Activated naive CD4-positive, alpha-beta T cell treated with anti-CD3 and anti-CD28 coated beads, Interleukin-2, amount 50 U/mL, for 16 hours (primary cell): ENCODE measurements at regions not wholly inside any gene's neighbourhood (a gene's known extent, or its start where the extent isn't known, plus 50 kb on each side); places are given as distances from the start of the nearest gene placed in this dataset.
"Not testable (repeated sequence)": the region's sequence is repeated elsewhere in the genome, so short reads cannot be mapped to it uniquely, and the experiment has no call there.

Source experiments
- DNase-seq: peaks from one replicate; pipeline ENCODE4 v3.0.0-alpha.2; 2020

DNA sequence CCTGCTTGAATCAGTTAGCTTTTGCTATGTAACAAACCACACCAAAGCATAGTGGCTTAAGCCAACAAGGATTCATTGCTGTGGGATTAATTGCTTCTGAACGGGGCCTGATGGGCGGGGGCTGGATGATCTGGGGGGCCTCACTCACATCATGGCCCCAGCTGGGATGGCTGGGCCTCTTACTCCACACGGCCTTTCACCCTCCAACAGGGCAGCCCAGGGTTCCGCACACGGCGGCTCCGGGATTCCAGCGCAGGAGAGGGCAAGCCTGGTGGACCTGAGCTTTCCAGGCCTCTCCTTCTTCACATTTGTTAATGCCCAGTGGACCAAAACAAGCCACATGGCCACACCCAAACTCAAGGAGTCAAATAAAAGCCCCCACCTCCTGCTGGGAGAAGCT is 86.3 kb upstream of the PHLPP1 start:
- no peak for DNase-seq

DNA sequence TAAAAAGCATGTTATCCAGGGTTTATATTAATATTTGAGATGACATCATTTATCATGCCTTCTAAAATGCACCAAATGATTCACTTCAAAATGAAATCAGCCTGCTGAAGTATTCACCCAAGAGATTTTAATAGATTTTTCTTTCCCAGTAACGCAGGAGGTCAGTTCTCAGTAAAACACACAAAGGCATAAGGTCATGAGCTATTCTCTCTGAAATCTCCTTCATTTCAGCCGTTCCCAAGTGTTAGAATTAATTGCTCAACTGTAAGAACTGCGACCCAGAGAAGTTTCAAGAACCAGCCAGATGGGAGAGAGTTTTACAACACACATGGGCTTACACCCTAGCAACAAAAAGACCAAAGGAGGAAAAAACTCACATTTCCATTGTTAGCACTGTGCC is 84.2 kb upstream of the PHLPP1 start:
- DNase-seq = no peak

DNA sequence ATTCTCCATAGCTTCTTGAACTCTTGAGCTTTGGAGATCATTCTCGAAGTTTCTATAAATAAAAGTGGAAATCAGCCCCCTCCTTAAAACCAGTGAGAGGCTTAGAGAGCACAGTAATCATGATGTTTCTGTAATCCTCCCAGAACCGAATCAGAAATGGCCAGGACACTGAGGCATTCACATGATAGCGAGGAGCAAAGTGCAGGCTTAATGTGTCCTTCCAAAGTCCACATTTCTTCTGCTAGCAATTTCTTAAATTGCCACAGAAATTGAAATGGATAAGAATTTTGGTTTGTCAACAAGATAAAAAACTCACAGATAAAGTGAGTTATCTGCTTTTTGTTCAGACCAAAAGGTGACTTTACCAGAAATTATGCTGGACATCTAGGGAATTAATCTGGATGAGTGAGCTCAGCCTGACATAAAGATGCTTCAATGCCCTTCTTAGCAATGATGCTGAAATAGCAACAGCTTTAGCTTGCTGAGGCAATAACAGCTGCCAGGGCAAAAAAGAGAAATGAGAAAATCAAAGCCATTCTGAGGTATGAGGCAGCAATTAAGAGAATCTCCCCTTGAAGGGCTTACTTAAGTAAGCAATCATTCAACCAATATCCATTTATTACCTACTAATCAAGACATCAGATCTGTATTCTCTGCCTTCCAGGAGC is 82.4 kb upstream of the PHLPP1 start:
- no peak for DNase-seq

DNA sequence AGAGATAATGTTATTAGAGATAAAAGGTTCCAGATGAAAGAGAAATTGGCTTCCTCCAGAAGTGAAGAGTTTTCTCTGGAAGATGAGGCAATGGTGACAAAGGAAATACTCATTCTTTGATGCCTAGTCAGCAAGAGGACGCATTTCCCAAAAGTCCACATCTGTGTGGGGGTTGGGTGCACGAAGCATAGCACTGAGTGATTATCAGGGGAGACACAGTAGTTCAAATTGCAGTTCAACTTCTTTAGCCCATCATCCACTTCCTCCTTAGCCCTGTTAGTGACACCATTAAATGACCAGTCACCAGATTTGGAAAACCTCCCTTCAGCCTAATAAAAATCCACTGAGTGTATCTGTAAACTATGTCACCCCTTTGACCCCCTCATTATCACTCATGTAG is 80.9 kb upstream of the PHLPP1 start:
- DNase-seq = no peak

DNA sequence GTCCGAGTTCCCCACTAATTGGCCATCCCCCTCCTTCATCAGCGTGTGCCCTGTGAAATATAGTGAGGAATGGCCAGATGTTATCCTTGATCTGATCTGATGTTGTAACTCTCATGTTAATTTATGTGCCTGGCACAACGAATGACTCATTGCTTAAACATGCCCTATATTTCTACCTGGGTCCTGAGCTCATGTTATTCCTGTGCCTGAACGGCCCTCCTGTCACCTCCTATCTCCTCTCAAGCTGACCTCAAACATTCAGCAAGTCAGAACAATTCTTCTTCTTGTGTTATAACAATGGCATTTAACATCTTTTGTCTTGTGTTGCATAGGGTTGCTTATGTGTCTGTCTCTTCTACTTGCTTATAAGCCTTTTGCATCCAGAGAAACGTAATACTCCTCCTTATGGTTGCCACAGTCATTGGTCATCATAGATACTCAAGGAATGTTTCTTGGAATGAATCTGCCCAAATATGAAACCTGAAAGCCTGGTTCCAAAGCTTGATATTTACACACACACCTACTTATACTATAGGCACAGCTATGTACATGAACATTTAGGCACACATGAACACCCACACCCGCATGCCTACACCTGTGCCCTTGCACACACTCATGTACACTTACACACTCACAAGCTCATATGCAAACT is 80.2 kb upstream of the PHLPP1 start:
- DNase-seq = no peak

DNA sequence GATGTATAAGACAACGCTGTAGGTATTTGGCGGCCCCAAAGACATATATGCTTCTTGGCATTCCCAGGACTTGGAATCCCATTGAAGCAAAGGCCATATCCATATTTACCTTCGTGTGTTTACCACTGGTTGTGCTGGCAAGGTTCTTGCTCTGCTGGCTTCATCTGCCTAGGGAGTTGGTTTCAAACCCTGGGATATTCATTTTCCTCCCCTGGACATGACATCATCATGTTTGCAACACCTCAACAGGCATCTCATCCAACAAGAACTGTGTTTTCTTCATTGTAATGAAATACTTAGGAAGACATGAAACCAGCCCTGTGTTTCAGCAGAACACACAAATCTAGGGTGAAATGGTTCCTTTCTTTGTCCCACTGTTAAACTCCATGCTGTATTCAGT is 77.9 kb upstream of the PHLPP1 start:
- no peak for DNase-seq

DNA sequence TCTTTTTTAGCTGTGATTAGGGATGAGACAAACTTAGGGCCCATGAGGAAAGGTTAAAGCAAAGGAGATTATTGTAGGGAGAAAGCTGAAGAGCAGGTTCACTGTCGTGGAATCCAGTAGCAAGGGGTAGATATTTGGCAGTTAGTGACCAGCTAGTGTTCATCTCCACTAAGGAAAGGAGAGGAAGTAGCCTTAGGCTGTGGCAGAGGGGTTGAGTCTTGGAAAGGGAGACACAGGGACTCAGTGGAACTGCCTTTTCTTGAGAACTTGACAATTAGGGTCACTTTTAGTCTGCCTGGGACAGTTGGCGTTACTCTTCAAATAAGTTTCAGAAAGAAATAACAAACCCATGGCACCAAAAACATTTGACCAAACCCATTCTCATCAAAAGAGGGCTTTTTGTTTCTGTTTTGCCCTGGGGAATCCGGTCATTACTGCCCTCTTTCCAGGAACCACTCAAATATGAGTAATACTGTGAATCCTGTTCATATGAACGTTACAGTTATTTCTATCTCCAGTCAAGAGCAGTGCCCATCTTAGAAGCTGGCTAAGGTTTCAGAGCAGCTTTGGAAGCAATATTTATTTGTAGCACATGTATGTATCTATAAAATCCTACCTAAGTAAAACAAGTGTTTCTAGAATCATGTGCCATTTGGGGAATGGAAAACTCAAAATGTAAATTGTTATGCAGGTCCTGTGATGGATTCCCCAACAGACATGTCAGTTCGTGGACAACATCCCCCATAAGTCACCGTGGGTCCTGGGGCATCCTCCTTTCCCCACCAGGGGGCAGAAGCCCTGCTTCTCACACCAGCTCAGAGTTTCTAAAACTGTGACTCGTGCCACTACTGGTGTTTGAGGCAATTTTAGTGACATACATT is 77.3 kb upstream of the PHLPP1 start:
- DNase-seq = peak; percentile 62

DNA sequence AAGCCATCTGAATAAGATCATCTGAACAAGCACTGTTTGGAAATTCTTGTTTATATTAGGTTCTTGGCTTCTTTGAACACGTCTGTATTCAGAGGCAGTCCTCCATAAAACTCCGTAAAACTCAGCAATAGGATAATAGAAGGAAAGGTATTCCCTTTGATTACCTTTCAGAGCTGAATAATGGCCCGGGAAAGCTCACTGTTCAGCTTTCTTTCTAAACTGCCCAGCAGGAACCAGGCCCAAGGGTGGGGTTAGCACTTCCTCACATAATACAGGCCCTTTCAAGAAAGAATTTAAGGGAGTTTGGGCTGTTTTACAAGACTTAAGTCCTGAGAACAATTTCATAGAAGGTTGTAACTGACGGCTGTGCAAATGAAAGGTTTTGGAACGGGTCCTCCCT is 72.2 kb upstream of the PHLPP1 start:
- no peak for DNase-seq

DNA sequence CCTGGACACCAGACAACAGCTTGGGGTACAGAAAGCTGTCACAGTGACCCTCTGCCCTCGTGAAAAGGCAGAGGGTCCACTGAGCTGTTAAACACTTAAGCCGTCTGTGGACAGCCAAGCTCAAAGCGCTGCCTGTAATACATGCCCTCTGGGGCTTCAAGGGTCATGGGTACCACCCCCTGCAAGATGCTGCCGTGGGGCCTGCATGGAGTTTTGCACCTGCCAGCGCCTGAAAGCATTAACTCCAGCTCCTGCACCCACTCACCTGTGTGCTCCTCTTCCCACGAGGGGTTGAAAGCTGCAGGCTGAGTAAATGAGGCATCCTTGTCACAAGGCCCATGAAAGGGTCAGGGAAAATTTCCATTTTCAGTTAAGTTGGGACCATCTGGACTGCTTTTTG is 70.6 kb upstream of the PHLPP1 start:
- no peak for DNase-seq

DNA sequence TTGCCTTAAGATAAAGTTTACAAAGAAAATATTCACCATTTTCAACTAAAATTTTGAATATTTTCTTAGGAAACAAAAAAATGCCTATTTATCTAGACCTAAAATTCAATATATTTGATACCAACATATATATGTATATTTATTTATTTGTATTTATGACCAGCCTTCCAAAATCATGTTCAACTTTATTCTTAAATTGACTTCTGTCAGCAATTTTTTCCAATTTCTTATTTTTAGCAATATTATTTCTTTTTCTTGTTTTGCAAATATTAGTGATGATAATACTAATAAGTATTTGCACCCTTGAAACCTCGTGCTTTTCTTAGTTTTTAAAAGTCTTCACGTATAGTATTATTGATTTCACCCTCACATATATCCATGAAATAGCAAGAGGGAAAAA is 68.2 kb upstream of the PHLPP1 start:
- no peak for DNase-seq

DNA sequence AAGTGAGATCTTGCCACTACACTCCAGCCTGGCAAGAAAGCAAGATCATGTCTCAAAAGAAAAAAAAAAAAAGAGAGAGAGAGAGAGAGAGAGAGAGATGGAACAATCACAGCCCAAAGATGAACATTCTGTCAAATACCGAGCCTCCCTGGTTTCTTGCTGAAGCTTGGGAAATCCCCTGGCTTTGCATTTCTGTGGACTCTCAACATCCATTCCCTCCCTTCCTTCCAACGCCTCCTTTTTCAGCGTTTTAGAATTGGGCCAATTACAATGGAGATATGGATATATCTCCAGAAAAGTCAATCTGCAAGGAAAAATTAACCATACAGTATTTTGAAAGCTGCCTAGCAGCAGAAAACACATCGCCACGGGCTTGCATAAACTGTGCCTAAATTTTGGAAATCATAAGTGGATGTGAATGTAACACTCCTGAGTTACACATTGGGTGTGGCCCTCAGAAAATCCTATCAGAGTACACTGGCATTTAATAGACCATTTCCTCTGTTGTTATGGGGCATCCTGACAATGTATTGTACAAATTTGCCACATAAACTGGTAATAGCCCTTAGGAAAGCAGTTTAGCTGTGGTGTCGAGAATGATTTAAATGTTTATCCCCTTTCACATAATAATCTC is 67.2 kb upstream of the PHLPP1 start:
- DNase-seq = no peak

DNA sequence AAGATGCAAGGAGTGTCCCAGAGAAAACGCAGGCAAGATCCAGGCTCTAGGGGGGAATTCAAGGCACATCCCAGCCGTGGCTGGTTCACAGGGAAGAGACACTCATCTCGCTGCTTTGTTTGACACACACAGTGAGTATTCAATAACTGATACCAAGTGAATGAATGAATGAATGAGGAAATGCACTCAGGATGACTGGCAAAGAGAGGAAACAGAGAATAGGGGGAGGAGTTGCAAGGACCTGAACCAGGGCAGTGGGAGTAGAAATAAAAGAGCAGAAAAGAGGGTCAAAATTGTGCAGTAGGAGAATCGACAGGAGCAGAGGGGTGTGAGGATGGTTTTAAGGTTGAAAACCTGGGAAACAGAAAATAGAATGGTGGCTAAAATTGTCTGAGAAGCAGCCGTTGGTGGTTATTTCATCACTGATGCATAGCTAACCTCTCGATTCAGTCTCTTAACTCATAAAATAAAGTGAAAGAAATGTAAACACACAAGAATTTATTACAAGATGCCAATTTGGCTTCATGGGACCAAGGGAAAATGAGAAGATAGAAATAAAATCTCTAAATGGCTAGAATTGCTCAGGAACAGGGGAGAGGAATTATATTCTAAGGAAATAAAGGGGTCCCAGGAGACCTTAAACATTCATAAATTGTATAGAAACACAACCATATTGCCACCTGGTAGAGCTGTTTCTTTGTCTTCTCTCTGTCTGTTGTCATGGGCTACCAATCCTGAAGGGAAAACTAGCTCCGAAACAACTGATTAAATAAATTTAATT is 63.9 kb upstream of the PHLPP1 start:
- DNase-seq = no peak

DNA sequence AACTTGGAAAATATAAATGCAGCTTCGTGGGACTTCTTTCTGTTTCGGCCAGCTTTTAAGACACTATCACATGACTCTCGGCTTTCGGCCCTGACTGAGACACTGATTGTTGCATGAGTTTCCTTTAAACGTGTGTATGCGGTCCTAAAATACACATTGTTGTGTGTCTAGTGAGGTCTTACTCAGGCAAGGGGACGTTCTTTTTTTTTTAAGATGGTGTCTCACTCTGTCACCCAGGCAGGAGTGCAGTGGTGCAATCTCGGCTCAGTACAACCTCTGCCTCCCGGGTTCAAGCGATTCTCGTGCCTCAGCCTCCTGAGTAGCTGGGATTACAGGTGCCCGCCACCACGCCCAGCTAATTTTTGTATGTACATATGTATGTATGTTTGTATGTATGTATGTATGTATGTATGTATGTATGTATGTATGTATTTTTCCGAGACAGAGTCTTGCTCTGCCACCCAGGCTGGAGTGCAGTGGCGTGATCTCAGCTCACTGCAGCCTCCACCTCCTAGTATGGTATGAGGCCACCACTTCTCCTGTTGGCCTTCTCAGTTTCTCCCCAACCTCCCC is 63.2 kb upstream of the PHLPP1 start:
- DNase-seq = not testable (repeated sequence)

DNA sequence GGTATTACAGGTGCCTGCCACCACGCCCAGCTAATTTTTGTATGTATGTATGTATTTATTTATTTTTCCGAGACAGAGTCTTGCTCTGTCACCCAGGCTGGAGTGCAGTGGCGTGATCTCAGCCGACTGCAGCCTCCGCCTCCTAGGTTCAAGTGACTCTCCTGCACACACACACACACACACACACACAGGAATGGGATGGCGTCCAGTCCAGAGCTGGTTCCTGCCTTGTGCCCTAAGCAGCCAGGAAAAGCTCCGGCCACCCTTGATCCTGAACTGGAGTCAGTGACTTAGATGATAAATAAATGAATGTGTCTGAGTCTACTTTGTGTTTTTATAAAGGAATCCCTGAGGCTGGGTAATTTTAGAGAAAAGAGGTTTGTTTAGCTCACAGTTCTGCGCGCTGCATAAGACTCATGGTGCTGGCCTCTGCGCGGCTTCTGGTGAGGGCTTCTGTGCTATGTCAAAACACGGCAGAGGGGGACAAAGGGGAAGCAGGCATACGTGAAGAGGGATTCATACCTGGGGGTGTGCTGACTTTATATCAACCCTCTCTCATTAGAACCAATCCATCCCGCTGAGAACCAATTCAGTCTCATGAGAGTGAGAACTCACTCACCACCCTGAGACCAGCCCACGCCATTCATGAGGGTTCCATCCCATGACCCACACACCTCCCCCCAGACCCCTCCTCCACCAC is 59.7 kb upstream of the PHLPP1 start:
- DNase-seq = no peak

DNA sequence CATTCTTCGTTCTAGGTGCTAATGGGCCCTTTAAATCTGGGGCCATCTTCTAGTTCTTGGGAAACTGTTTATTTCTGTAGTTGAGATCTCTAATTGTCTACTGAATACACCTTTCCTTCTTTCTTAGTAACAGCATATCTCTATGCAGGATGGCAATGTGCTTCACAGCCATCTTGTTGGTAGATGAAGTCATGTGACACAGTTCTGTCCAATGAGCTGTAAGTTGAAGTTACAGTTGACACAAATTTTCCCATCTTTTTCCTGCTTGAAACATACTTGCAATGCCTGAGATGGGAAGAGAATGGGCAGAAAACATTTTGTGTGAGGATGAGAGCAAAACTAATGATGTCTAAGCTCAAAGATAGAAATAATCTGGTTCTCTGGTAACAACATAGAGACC is 57.3 kb upstream of the PHLPP1 start:
- no peak for DNase-seq

DNA sequence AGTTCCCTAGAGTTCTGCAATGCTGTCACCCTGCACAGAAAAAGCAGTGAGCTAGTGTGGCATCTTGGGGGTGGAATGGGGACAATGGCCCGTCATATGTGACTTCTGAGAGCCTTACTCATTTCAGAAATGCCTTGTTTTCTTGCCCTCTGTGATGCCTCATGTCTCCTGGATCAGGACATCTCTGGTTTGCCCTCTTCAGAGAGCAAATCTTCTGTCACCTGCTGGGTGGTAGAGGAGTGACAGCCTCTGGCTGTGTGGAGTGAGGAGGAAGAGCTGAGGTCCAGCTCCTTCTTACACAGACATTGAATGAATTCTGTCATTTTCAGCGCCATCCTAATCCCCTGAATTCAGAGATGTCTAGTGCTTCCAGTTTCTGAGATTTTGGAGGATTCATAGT is 55.6 kb upstream of the PHLPP1 start:
- no peak for DNase-seq

DNA sequence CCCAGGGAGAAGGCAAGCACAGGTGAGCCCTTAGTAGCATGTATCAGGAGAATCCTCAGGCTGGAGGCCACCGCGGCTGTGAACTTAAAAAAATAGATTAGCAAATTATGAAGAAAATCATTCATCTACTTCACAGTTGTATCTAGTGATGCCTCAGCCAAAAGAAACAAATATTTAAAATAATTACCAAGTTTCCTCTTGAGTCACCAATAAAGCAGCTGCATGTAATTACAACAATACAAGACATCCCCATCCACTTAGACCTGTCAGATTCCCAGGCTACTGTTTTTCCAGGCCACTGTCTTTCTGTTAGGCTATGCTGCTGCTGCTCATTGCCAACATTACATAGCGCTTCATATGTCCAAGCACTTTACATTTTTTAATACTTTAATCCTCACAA is 54.6 kb upstream of the PHLPP1 start:
- no peak for DNase-seq

DNA sequence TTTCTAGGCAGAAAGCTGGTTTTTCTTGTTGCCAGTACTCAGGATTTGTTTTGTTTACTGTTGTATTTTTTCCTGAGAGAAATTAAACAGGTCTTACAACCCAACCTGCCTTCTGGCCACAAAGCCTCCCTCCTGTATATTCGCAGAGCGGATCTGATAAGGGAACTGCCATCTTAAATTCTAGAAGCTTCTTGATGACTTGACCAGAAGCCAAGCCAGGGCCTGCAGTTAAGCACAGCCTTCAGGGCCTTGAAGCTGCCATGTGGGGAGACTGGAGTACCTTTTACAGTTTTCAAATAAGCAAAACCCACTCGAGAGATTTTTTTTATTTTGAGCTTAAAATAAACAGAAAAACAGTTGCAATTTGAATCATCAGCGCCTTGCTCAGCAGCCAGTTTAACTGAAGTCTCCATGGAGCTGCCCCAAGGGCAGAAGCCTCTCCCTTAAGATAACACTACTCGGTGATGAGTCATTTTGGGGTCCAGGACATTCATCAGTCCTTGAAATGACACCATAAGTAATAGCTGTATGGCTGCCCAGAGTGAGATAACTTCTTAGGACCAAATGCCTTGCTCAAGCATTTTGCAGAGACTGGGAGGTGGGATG is 51.5 kb upstream of the PHLPP1 start:
- no peak for DNase-seq

DNA sequence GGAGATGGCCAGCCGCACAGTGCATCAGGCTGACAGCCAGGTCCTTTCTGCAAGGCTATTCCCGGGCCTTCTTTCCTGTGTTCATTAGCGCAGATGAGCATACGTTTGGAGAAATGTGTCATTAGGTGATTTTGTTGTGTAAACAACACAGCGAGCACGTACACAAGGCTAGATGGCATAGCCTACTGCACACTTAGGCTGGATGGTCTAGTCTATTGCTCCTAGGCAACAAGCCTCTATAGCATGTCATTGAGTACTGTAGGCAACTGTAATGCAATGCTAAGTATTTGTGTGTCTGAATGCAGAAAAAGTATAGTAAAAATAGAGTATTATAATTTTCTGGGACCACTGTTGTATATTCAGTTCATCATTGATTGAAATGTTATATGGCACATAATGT is 50.9 kb upstream of the PHLPP1 start:
- no peak for DNase-seq

DNA sequence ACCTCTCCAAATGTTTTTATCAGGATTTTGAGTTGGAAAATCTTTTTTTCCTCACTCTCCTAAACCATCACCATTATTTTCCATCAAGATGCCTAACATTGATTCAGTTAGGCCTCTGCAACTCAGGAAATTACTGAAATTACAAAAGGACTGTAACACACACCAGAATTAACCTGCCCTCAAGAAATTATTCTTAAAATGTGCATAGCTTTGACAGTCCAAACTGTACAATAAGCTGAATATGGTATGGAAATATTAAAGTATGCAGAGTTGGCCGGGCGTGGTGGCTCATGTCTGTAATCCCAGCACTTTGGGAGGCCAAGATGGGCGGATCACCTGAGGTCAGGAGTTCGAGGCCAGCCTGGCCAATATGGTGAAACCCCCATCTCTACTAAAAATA is 50.2 kb upstream of the PHLPP1 start:
- DNase-seq = no peak
